ENCODE measurements at regions not wholly inside any gene's neighbourhood (a gene's known extent, or its start where the extent isn't known, plus 50 kb on each side); places are given as distances from the start of the nearest gene placed in this dataset.

GRCh38 chr7:98758157-98758556 is 111.7 kb downstream of the TMEM130 start:
- Histone ChIP-seq H3K27me3 (ENCODE audit: control insufficient read depth in 4 of 4, insufficient read depth in 4 of 4, low read length in 3 of 4) (no peaks in the 10 kb centered on the region), H3K27ac (ENCODE audit: low read depth in 1 of 2, low read length in 2 of 2) (no peak overlapping the region), H3K4me1 (ENCODE audit: control insufficient read depth in 4 of 4, insufficient read depth in 4 of 4, low read length in 3 of 4) (no peaks in the 10 kb centered on the region), H3K36me3 (ENCODE audit: control insufficient read depth in 4 of 4, insufficient read depth in 3 of 4, low read depth in 1 of 4, low read length in 3 of 4) (no peaks in the 10 kb centered on the region), H3K4me3 (ENCODE audit: low read depth in 1 of 3, low read length in 3 of 3) (no peak overlapping the region), H3K9me3 (ENCODE audit: control insufficient read depth in 4 of 4, low read length in 3 of 4) (no peaks in the 10 kb centered on the region), H3K9ac (ENCODE audit: low read depth in 1 of 2, low read length in 2 of 2) (no peak overlapping the region)
- DNase-seq (ENCODE audit: low spot score) = no peak
- 87% methylated on average over 5 of the region's 5 CpGs for WGBS
- TF ChIP-seq NR2F2 (IDR thresholded peaks at IDR 0.05) (no peak), MAX (IDR thresholded peaks at IDR 0.05) (no peak), EGR1 (IDR thresholded peaks at IDR 0.05; ENCODE audit: low read depth in 2 of 2) (no peak), TAF1 (conservative IDR thresholded peaks at IDR 0.05) (no peak), CTCF (IDR thresholded peaks at IDR 0.05; ENCODE audit: low read depth, low read length, missing input control) (no peak), HNF4A (conservative IDR thresholded peaks at IDR 0.05) (no peak), ATF3 (IDR thresholded peaks at IDR 0.05) (no peak), ZBTB33 (IDR thresholded peaks at IDR 0.05) (no peak), FOXA1 (IDR thresholded peaks at IDR 0.05) (no peak), REST (IDR thresholded peaks at IDR 0.05) (no peak), GABPA (IDR thresholded peaks at IDR 0.05 in 1 of 2, conservative IDR thresholded peaks at IDR 0.05 in 1 of 2) (no peak), RXRA (IDR thresholded peaks at IDR 0.05) (no peak), RAD21 (IDR thresholded peaks at IDR 0.05) (no peak), FOXA2 (IDR thresholded peaks at IDR 0.05) (no peak)

- no peak for DNase-seq (ENCODE audit: low spot score)
- 71% methylated on average over 8 of the region's 8 CpGs for WGBS
- Histone ChIP-seq H3K4me1 (ENCODE audit: control insufficient read depth in 4 of 4, insufficient read depth in 4 of 4, low read length in 3 of 4) (no peaks in the 10 kb centered on the region), H3K4me3 (ENCODE audit: low read depth in 1 of 3, low read length in 3 of 3) (no peak overlapping the region), H3K27ac (ENCODE audit: low read depth in 1 of 2, low read length in 2 of 2) (no peak overlapping the region), H3K9ac (ENCODE audit: low read depth in 1 of 2, low read length in 2 of 2) (no peak overlapping the region), H3K9me3 (ENCODE audit: control insufficient read depth in 4 of 4, low read length in 3 of 4) (no peaks in the 10 kb centered on the region), H3K27me3 (ENCODE audit: control insufficient read depth in 4 of 4, insufficient read depth in 4 of 4, low read length in 3 of 4) (no peaks in the 10 kb centered on the region), H3K36me3 (ENCODE audit: control insufficient read depth in 4 of 4, insufficient read depth in 3 of 4, low read depth in 1 of 4, low read length in 3 of 4) (no peaks in the 10 kb centered on the region)
- no peak for TF ChIP-seq RXRA (IDR thresholded peaks at IDR 0.05)
- TF ChIP-seq SP1 (IDR thresholded peaks at IDR 0.05) = no peak
- no peak for TF ChIP-seq HNF4A (conservative IDR thresholded peaks at IDR 0.05)
- no peak for TF ChIP-seq NR2F2 (IDR thresholded peaks at IDR 0.05)
- TF ChIP-seq JUND (IDR thresholded peaks at IDR 0.05) = no peak
- no peak for TF ChIP-seq GABPA (IDR thresholded peaks at IDR 0.05 in 1 of 2, conservative IDR thresholded peaks at IDR 0.05 in 1 of 2)
- TF ChIP-seq EGR1 (IDR thresholded peaks at IDR 0.05; ENCODE audit: low read depth in 2 of 2) = no peak
- no peak for TF ChIP-seq ATF3 (IDR thresholded peaks at IDR 0.05)
- TF ChIP-seq ZBTB33 (IDR thresholded peaks at IDR 0.05) = no peak
- TF ChIP-seq TAF1 (conservative IDR thresholded peaks at IDR 0.05) = no peak
- TF ChIP-seq HNF4G (IDR thresholded peaks at IDR 0.05) = no peak
- TF ChIP-seq REST (IDR thresholded peaks at IDR 0.05) = no peak
- no peak for TF ChIP-seq FOXA1 (IDR thresholded peaks at IDR 0.05)
- TF ChIP-seq YY1 (IDR thresholded peaks at IDR 0.05) = no peak
- TF ChIP-seq RAD21 (IDR thresholded peaks at IDR 0.05) = no peak
These were observed 109.6 kb downstream of the TMEM130 start for GRCh38 chr7:98760201-98760651.

All from liver (tissue), 8 donors.